ENCODE measurements at regions not wholly inside any gene's neighbourhood (a gene's known extent, or its start where the extent isn't known, plus 50 kb on each side); places are given as distances from the start of the nearest gene placed in this dataset.

- H4K20me1 ChIP-seq (ENCODE audit: insufficient read depth, low read length): no peaks in the 10 kb centered on the region
- no peak overlapping the region for H3K4me2 ChIP-seq (ENCODE audit: insufficient read depth, low read length)
- no peak for TF ChIP-seq CTCF (IDR thresholded peaks at IDR 0.05; ENCODE audit: extremely low read depth, low read depth, low read length)
- H3K27me3 ChIP-seq (ENCODE audit: insufficient read depth, low read length): no peaks in the 10 kb centered on the region
- H3K4me1 ChIP-seq (ENCODE audit: insufficient read depth, low read length): no peaks in the 10 kb centered on the region
- no peak for DNase-seq (ENCODE audit: insufficient read length, low spot score, missing footprints)
- H3K27ac ChIP-seq (ENCODE audit: low read depth, low read length): no peak overlapping the region
- no peak overlapping the region for H2AFZ ChIP-seq (ENCODE audit: low read length)
- H3K36me3 ChIP-seq (ENCODE audit: insufficient read depth, low read length): no peaks in the 10 kb centered on the region
- H3K9me3 ChIP-seq (ENCODE audit: low read depth, low read length): no peaks in the 10 kb centered on the region
- no peak overlapping the region for H3K4me3 ChIP-seq (ENCODE audit: insufficient read depth, low read length)
- no peaks in the 10 kb centered on the region for H3K79me2 ChIP-seq (ENCODE audit: insufficient read depth, low read length)
Observed at GRCh38 chr4:181146051-181146450, 1097.2 kb upstream of the TENM3 start.

- no peak overlapping the region for H3K4me3 ChIP-seq (ENCODE audit: insufficient read depth, low read length)
- no peak for DNase-seq (ENCODE audit: insufficient read length, low spot score, missing footprints)
- H3K27ac ChIP-seq (ENCODE audit: low read depth, low read length): no peak overlapping the region
- no peak overlapping the region for H3K4me2 ChIP-seq (ENCODE audit: insufficient read depth, low read length)
- H3K36me3 ChIP-seq (ENCODE audit: insufficient read depth, low read length): no peaks in the 10 kb centered on the region
- H3K79me2 ChIP-seq (ENCODE audit: insufficient read depth, low read length): no peaks in the 10 kb centered on the region
- no peaks in the 10 kb centered on the region for H4K20me1 ChIP-seq (ENCODE audit: insufficient read depth, low read length)
- H3K4me1 ChIP-seq (ENCODE audit: insufficient read depth, low read length): no peaks in the 10 kb centered on the region
- H3K27me3 ChIP-seq (ENCODE audit: insufficient read depth, low read length): no peaks in the 10 kb centered on the region
- TF ChIP-seq CTCF (IDR thresholded peaks at IDR 0.05; ENCODE audit: extremely low read depth, low read depth, low read length): no peak
- no peak overlapping the region for H2AFZ ChIP-seq (ENCODE audit: low read length)
- no peaks in the 10 kb centered on the region for H3K9me3 ChIP-seq (ENCODE audit: low read depth, low read length)
Observed at GRCh38 chr4:181147416-181147951, 1095.7 kb upstream of the TENM3 start.

GRCh38 chr4:181148470-181148869 lies 1094.7 kb upstream of the TENM3 start:
- no peaks in the 10 kb centered on the region for H3K27me3 ChIP-seq (ENCODE audit: insufficient read depth, low read length)
- H3K79me2 ChIP-seq (ENCODE audit: insufficient read depth, low read length): no peaks in the 10 kb centered on the region
- no peaks in the 10 kb centered on the region for H3K9me3 ChIP-seq (ENCODE audit: low read depth, low read length)
- no peak for TF ChIP-seq CTCF (IDR thresholded peaks at IDR 0.05; ENCODE audit: extremely low read depth, low read depth, low read length)
- no peak for DNase-seq (ENCODE audit: insufficient read length, low spot score, missing footprints)
- H3K4me3 ChIP-seq (ENCODE audit: insufficient read depth, low read length): no peak overlapping the region
- no peaks in the 10 kb centered on the region for H3K4me1 ChIP-seq (ENCODE audit: insufficient read depth, low read length)
- H3K4me2 ChIP-seq (ENCODE audit: insufficient read depth, low read length): no peak overlapping the region
- no peak overlapping the region for H2AFZ ChIP-seq (ENCODE audit: low read length)
- H3K36me3 ChIP-seq (ENCODE audit: insufficient read depth, low read length): no peaks in the 10 kb centered on the region
- H3K27ac ChIP-seq (ENCODE audit: low read depth, low read length): no peak overlapping the region
- no peaks in the 10 kb centered on the region for H4K20me1 ChIP-seq (ENCODE audit: insufficient read depth, low read length)

GRCh38 chr4:181150191-181150590 lies 1093.0 kb upstream of the TENM3 start:
- no peak for TF ChIP-seq CTCF (IDR thresholded peaks at IDR 0.05; ENCODE audit: extremely low read depth, low read depth, low read length)
- no peak for DNase-seq (ENCODE audit: insufficient read length, low spot score, missing footprints)

More at GRCh38 chr4:181150191-181150590, 1093.0 kb upstream of the TENM3 start:
- Histone ChIP-seq H3K9me3 (ENCODE audit: low read depth, low read length) (no peaks in the 10 kb centered on the region), H4K20me1 (ENCODE audit: insufficient read depth, low read length) (no peaks in the 10 kb centered on the region), H3K4me1 (ENCODE audit: insufficient read depth, low read length) (no peaks in the 10 kb centered on the region), H3K27me3 (ENCODE audit: insufficient read depth, low read length) (no peaks in the 10 kb centered on the region), H3K4me2 (ENCODE audit: insufficient read depth, low read length) (no peak overlapping the region), H3K79me2 (ENCODE audit: insufficient read depth, low read length) (no peaks in the 10 kb centered on the region), H3K27ac (ENCODE audit: low read depth, low read length) (no peak overlapping the region), H2AFZ (ENCODE audit: low read length) (no peak overlapping the region), H3K36me3 (ENCODE audit: insufficient read depth, low read length) (no peaks in the 10 kb centered on the region), H3K4me3 (ENCODE audit: insufficient read depth, low read length) (no peak overlapping the region)
